ENCODE measurements at regions not wholly inside any gene's neighbourhood (a gene's known extent, or its start where the extent isn't known, plus 50 kb on each side); places are given as distances from the start of the nearest gene placed in this dataset.

DNA sequence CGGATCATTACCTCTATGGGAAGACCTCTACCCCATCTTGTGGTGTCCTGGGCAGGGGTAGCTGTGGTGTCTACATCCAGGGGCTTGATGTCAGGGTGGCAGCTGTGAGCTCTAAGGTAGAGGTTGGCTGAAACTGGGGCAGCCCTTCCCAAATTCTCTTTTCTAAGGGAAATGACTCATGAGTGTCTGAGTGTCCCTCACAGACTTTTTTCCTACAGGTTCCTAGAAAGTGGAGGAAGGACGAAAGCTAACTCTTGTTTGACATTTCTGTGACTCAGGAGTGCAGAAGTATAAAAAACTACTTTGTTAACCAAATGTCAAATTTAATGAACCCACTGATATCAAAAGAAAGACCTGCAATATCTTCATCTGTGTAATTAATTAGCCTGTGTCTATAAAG is 481.5 kb downstream of the PDCD6IP start:
- no peaks in the 10 kb centered on the region for H3K4me1 Mint-ChIP-seq
- H3K27me3 Mint-ChIP-seq = no peaks in the 10 kb centered on the region
- DNase-seq = no peak
- H3K4me3 Mint-ChIP-seq = no peak overlapping the region
- no peak overlapping the region for H3K27ac Mint-ChIP-seq
- Histone ChIP-seq H3K27me3 (ENCODE audit: insufficient read depth, low read length) (no peaks in the 10 kb centered on the region), H3K36me3 (ENCODE audit: insufficient read depth, low read length) (no peaks in the 10 kb centered on the region), H3K4me1 (ENCODE audit: insufficient read depth, low read length) (no peaks in the 10 kb centered on the region), H3K27ac (ENCODE audit: low read depth, low read length) (no peak overlapping the region), H3K9me3 (ENCODE audit: control insufficient read depth in 1 of 2, low read length in 2 of 2) (no peaks in the 10 kb centered on the region), H3K4me3 (ENCODE audit: low read length in 2 of 2) (no peak overlapping the region)
- H3K9me3 Mint-ChIP-seq = peaks cover 0 to 3% (median under 1%) of the 10 kb centered on the region in 8 donors
- no peaks in the 10 kb centered on the region for H3K36me3 Mint-ChIP-seq
- intact Hi-C loops (cut with micrococcal nuclease) = no loop called here
- ChIA-PET POLR2A (ENCODE audit: partially characterized antibody) (no interaction called here), CTCF (ENCODE audit: partially characterized antibody) (no interaction called here)

GRCh38 chr3:34283751-34284150 is 485.3 kb downstream of the PDCD6IP start:
- Mint-ChIP-seq H3K36me3 (no peaks in the 10 kb centered on the region), H3K9me3 (peaks cover 0 to 5% (median 0%) of the 10 kb centered on the region in 8 donors), H3K27ac (no peak overlapping the region), H3K4me1 (no peaks in the 10 kb centered on the region), H3K4me3 (no peak overlapping the region), H3K27me3 (no peaks in the 10 kb centered on the region)
- H3K4me3 ChIP-seq (ENCODE audit: low read length in 2 of 2) = no peak overlapping the region
- H3K36me3 ChIP-seq (ENCODE audit: insufficient read depth, low read length) = no peaks in the 10 kb centered on the region
- H3K4me1 ChIP-seq (ENCODE audit: insufficient read depth, low read length) = no peaks in the 10 kb centered on the region
- H3K27ac ChIP-seq (ENCODE audit: low read depth, low read length) = no peak overlapping the region
- ChIA-PET POLR2A (ENCODE audit: partially characterized antibody) (no interaction called here), CTCF (ENCODE audit: partially characterized antibody) (no interaction called here)
- H3K27me3 ChIP-seq (ENCODE audit: insufficient read depth, low read length) = no peaks in the 10 kb centered on the region
- no peak for DNase-seq
- intact Hi-C loops (cut with micrococcal nuclease) = no loop called here
- H3K9me3 ChIP-seq (ENCODE audit: control insufficient read depth in 1 of 2, low read length in 2 of 2) = no peaks in the 10 kb centered on the region

DNA sequence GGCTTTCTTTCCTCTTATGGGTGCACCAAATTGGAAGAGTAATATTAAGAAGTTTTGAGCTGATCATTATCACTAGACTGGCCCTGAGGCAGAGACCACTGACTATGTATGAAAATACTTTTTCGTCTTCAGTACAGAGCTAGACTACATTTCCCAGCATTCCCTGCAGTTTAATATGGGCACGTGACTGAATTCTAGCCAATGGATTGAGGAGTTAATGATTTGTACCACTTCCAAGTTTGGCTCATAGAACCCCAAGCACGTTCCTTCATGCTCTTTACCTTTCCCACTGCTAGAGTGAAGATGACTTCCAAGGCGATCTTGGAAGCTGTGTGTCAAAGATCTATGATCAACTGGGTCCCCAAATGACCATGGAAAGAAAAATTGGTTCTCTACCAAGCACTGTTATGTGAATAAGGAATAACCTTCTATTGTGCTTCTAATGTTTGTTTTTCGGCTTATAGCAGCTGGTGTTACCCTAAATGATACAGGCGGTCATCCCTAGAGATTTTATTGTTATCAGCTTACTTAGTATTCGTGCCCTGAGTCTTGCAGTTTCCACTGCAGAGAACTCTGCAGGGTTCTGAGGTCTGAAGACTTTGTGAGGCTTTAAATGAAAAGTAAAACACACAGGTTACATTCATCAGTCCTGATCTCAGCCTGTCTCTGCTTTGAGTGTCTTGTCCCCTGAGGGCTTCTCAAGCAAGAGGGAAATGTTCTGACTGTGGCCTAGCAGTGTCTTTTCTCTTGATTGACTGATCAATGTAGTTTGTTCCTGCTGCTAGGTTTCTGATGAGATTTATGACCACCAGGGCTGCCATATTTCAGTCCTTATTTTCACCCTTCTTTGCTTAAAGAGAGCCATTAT is 486.8 kb downstream of the PDCD6IP start:
- Histone ChIP-seq H3K4me3 (ENCODE audit: low read length in 2 of 2) (no peak overlapping the region), H3K27me3 (ENCODE audit: insufficient read depth, low read length) (no peaks in the 10 kb centered on the region), H3K9me3 (ENCODE audit: control insufficient read depth in 1 of 2, low read length in 2 of 2) (no peaks in the 10 kb centered on the region), H3K27ac (ENCODE audit: low read depth, low read length) (no peak overlapping the region), H3K4me1 (ENCODE audit: insufficient read depth, low read length) (no peaks in the 10 kb centered on the region), H3K36me3 (ENCODE audit: insufficient read depth, low read length) (no peaks in the 10 kb centered on the region)
- Mint-ChIP-seq H3K27ac (no peak overlapping the region), H3K9me3 (peaks cover 0 to 5% (median 0%) of the 10 kb centered on the region in 8 donors), H3K4me1 (no peaks in the 10 kb centered on the region), H3K27me3 (no peaks in the 10 kb centered on the region), H3K36me3 (no peaks in the 10 kb centered on the region), H3K4me3 (no peak overlapping the region)
- intact Hi-C loops (cut with micrococcal nuclease) = no loop called here
- POLR2A ChIA-PET (ENCODE audit: partially characterized antibody) = no interaction called here
- no peak for DNase-seq
- CTCF ChIA-PET (ENCODE audit: partially characterized antibody) = no interaction called here

DNA sequence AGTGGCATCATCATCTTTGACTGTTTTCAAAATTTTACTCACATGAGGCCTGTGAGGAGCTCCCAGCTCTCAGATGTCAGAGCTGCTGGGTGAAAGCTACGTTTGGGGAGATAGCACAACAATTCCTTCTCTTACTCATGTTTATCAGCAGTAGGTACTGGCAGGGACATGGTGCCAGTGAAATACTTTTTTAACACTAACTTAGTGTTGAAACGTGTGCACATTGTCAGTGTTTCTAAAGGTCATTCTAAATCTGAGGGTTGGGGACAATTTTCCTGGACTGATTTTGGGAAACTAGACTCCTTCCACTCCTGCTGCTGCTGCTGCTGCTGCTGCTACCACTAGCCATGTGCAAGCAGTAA is 487.4 kb downstream of the PDCD6IP start:
- H3K9me3 Mint-ChIP-seq = peaks cover 0 to 5% (median 0%) of the 10 kb centered on the region in 8 donors
- Histone ChIP-seq H3K36me3 (ENCODE audit: insufficient read depth, low read length) (no peaks in the 10 kb centered on the region), H3K4me3 (ENCODE audit: low read length in 2 of 2) (no peak overlapping the region), H3K4me1 (ENCODE audit: insufficient read depth, low read length) (no peaks in the 10 kb centered on the region), H3K27me3 (ENCODE audit: insufficient read depth, low read length) (no peaks in the 10 kb centered on the region), H3K9me3 (ENCODE audit: control insufficient read depth in 1 of 2, low read length in 2 of 2) (no peaks in the 10 kb centered on the region), H3K27ac (ENCODE audit: low read depth, low read length) (no peak overlapping the region)
- no peak overlapping the region for H3K4me3 Mint-ChIP-seq
- ChIA-PET CTCF (ENCODE audit: partially characterized antibody) (no interaction called here), POLR2A (ENCODE audit: partially characterized antibody) (no interaction called here)
- intact Hi-C loops (cut with micrococcal nuclease) = no loop called here
- H3K27ac Mint-ChIP-seq = no peak overlapping the region
- no peak for DNase-seq
- H3K27me3 Mint-ChIP-seq = no peaks in the 10 kb centered on the region
- no peaks in the 10 kb centered on the region for H3K4me1 Mint-ChIP-seq
- no peaks in the 10 kb centered on the region for H3K36me3 Mint-ChIP-seq

- H3K27ac ChIP-seq (ENCODE audit: low read depth, low read length) = no peak overlapping the region
- H3K4me3 Mint-ChIP-seq = no peak overlapping the region
- H3K4me1 Mint-ChIP-seq = no peaks in the 10 kb centered on the region
- no peaks in the 10 kb centered on the region for H3K9me3 Mint-ChIP-seq
- peaks cover 0 to 1% of the 10 kb centered on the region in 2 donors for H3K27me3 Mint-ChIP-seq
- no peaks in the 10 kb centered on the region for H3K9me3 ChIP-seq (ENCODE audit: control insufficient read depth in 1 of 2, low read length in 2 of 2)
- H3K4me3 ChIP-seq (ENCODE audit: low read length in 2 of 2) = no peak overlapping the region
- H3K4me1 ChIP-seq (ENCODE audit: insufficient read depth, low read length) = no peaks in the 10 kb centered on the region
- CTCF ChIA-PET (ENCODE audit: partially characterized antibody) = interaction anchor here (1.5 kb wide), 1 partner anchor 10 kb away, joined by 4 read pairs; no protein-coding TSS in a partner anchor
- no peaks in the 10 kb centered on the region for H3K27me3 ChIP-seq (ENCODE audit: insufficient read depth, low read length)
- no peak overlapping the region for H3K27ac Mint-ChIP-seq
- intact Hi-C loops (cut with micrococcal nuclease) = no loop called here
- no peaks in the 10 kb centered on the region for H3K36me3 Mint-ChIP-seq
- POLR2A ChIA-PET (ENCODE audit: partially characterized antibody) = no interaction called here
- no peak for DNase-seq
- H3K36me3 ChIP-seq (ENCODE audit: insufficient read depth, low read length) = no peaks in the 10 kb centered on the region
These were observed 494.3 kb downstream of the PDCD6IP start for GRCh38 chr3:34292605-34293300.

- Mint-ChIP-seq H3K4me1 (no peaks in the 10 kb centered on the region), H3K27me3 (peaks cover 0 to 1% of the 10 kb centered on the region in 2 donors), H3K36me3 (no peaks in the 10 kb centered on the region), H3K9me3 (no peaks in the 10 kb centered on the region), H3K4me3 (no peak overlapping the region), H3K27ac (no peak overlapping the region)
- no peaks in the 10 kb centered on the region for H3K9me3 ChIP-seq (ENCODE audit: control insufficient read depth in 1 of 2, low read length in 2 of 2)
- ChIA-PET CTCF (ENCODE audit: partially characterized antibody) (no interaction called here), POLR2A (ENCODE audit: partially characterized antibody) (no interaction called here)
- H3K4me3 ChIP-seq (ENCODE audit: low read length in 2 of 2) = no peak overlapping the region
- no peaks in the 10 kb centered on the region for H3K4me1 ChIP-seq (ENCODE audit: insufficient read depth, low read length)
- no peaks in the 10 kb centered on the region for H3K36me3 ChIP-seq (ENCODE audit: insufficient read depth, low read length)
- H3K27ac ChIP-seq (ENCODE audit: low read depth, low read length) = no peak overlapping the region
- intact Hi-C loops (cut with micrococcal nuclease) = no loop called here
- H3K27me3 ChIP-seq (ENCODE audit: insufficient read depth, low read length) = no peaks in the 10 kb centered on the region
- DNase-seq = no peak
These were observed 495.8 kb downstream of the PDCD6IP start for GRCh38 chr3:34294240-34294639.

- H3K27me3 ChIP-seq (ENCODE audit: insufficient read depth, low read length) = no peaks in the 10 kb centered on the region
- no peaks in the 10 kb centered on the region for H3K4me1 ChIP-seq (ENCODE audit: insufficient read depth, low read length)
- no peak overlapping the region for H3K27ac ChIP-seq (ENCODE audit: low read depth, low read length)
- intact Hi-C loops (cut with micrococcal nuclease) = no loop called here
- Mint-ChIP-seq H3K4me3 (no peak overlapping the region), H3K4me1 (no peaks in the 10 kb centered on the region), H3K36me3 (no peaks in the 10 kb centered on the region), H3K27me3 (peaks cover 0 to 1% of the 10 kb centered on the region in 2 donors), H3K9me3 (no peaks in the 10 kb centered on the region), H3K27ac (no peak overlapping the region)
- no peak for DNase-seq
- H3K4me3 ChIP-seq (ENCODE audit: low read length in 2 of 2) = no peak overlapping the region
- CTCF ChIA-PET (ENCODE audit: partially characterized antibody) = no interaction called here
- POLR2A ChIA-PET (ENCODE audit: partially characterized antibody) = no interaction called here
- no peaks in the 10 kb centered on the region for H3K9me3 ChIP-seq (ENCODE audit: control insufficient read depth in 1 of 2, low read length in 2 of 2)
- no peaks in the 10 kb centered on the region for H3K36me3 ChIP-seq (ENCODE audit: insufficient read depth, low read length)
These were observed 498.4 kb downstream of the PDCD6IP start for GRCh38 chr3:34296796-34297195.
